GM12875 (cell line): ENCODE measurements at regions not wholly inside any gene's neighbourhood (a gene's known extent, or its start where the extent isn't known, plus 50 kb on each side); places are given as distances from the start of the nearest gene placed in this dataset.
"Not testable (repeated sequence)": the region's sequence is repeated elsewhere in the genome, so short reads cannot be mapped to it uniquely, and the experiment has no call there.

Source experiments
- H3K4me3 ChIP-seq: one replicate; pipeline ENCODE4 v1.5.1; 2011; ENCODE audit warnings: low read depth, low read length, control low read depth
- CTCF ChIP-seq: IDR thresholded peaks from 2 replicates; pipeline ENCODE4 v1.5.1; 2011; ENCODE audit warnings: low read depth, mild to moderate bottlenecking, control low read depth, inconsistent platforms, low read length, moderate library complexity, borderline replicate concordance; ENCODE audit not compliant: insufficient read depth

GRCh38 chr5:147093138-147093537, 141.7 kb upstream of the STK32A start:
- no peak overlapping the region for H3K4me3 ChIP-seq
- no peak for TF ChIP-seq CTCF

GRCh38 chr5:147095740-147096139, 139.1 kb upstream of the STK32A start:
- H3K4me3 ChIP-seq, result no peak overlapping the region
- no peak for TF ChIP-seq CTCF

- H3K4me3 ChIP-seq, result no peak overlapping the region
- TF ChIP-seq CTCF, result peak; percentile 46
These were observed 136.5 kb upstream of the STK32A start for GRCh38 chr5:147098233-147098790.

- H3K4me3 ChIP-seq, result no peak overlapping the region
- TF ChIP-seq CTCF, result no peak
These were observed 133.0 kb upstream of the STK32A start for GRCh38 chr5:147101659-147102369.

GRCh38 chr5:147112899-147113298, 121.9 kb upstream of the STK32A start:
- H3K4me3 ChIP-seq, result no peak overlapping the region
- TF ChIP-seq CTCF, result no peak

- TF ChIP-seq CTCF, result no peak
- H3K4me3 ChIP-seq, result no peak overlapping the region
These were observed 120.9 kb upstream of the STK32A start for GRCh38 chr5:147113967-147114366.

- not testable (repeated sequence) for H3K4me3 ChIP-seq
These were observed 95.1 kb upstream of the STK32A start for GRCh38 chr5:147139759-147140158.
